ENCODE measurements at regions not wholly inside any gene's neighbourhood (a gene's known extent, or its start where the extent isn't known, plus 50 kb on each side); places are given as distances from the start of the nearest gene placed in this dataset.

- peak; percentile 9 for TF ChIP-seq CTCF (IDR thresholded peaks at IDR 0.05; ENCODE audit: insufficient read depth, low read depth, low read length)
- TF ChIP-seq EZH2 (IDR thresholded peaks at IDR 0.05; ENCODE audit: insufficient read depth, low read length) = no peak
Observed at GRCh38 chr2:120862201-120863060, 126.8 kb downstream of the GLI2 start.
